ENCODE measurements at regions not wholly inside any gene's neighbourhood (a gene's known extent, or its start where the extent isn't known, plus 50 kb on each side); places are given as distances from the start of the nearest gene placed in this dataset.

DNA sequence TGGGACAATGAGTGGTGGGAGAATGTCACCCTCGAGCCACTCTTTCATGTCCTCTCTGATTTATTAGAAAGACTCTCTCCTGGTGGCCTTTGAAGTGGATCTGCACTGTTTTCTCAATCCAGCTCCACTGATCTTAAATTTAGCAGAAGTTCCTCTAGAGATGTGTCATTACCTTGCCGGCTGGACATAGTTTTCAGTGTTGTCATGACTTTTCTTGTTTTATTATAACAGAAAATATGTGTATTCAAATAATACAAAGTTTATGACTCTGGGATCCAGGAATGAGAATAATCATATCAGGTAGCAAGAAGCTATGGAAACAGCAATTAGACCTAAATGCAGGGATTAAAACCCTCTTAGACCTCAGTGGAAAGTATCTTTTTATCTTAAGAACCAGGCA, 247.5 kb upstream of the ELAC2 start:
- no peak overlapping the region for H3K4me3 ChIP-seq (replicated peaks in 1 of 3; ENCODE audit: insufficient read depth in 1 of 3, low read depth in 1 of 3, low read length in 3 of 3)
- CTCF ChIA-PET = interaction anchor here (0.8 kb wide), 1 partner anchor 14 kb away, joined by 3 read pairs; no protein-coding TSS in a partner anchor
- intact Hi-C loops (cut with micrococcal nuclease) (no loop called here), dilution Hi-C loops (cut with MboI; ENCODE audit: extremely low pct_ligation_motif_present, low sequenced_read_pairs) (no loop called here)
- FAIRE-seq = no peak
- H3K9me1 ChIP-seq (replicated peaks; ENCODE audit: control insufficient read depth, extremely low read depth, insufficient read depth, low read length) = no peaks in the 10 kb centered on the region
- H3K9me3 ChIP-seq (replicated peaks; ENCODE audit: control insufficient read depth, insufficient read depth, low read length) = peaks cover 2% of the 10 kb centered on the region
- no peaks in the 10 kb centered on the region for H4K20me1 ChIP-seq (replicated peaks; ENCODE audit: control insufficient read depth, extremely low read depth, insufficient read depth, low read length)
- no peak overlapping the region for H3K9ac ChIP-seq (replicated peaks; ENCODE audit: extremely low read depth, insufficient read depth, low read length)
- no peak overlapping the region for H3K27ac ChIP-seq (ENCODE audit: insufficient read depth, low read depth, low read length)
- POLR2A ChIA-PET = no interaction called here
- no peak for DNase-seq (ENCODE audit: low read depth, low spot score)
- no TSS peak for BruUV-seq (replicated peaks)
- H2AFZ ChIP-seq (ENCODE audit: low read depth, low read length) = no peak overlapping the region
- TF ChIP-seq EZH2 (IDR thresholded peaks at IDR 0.05; ENCODE audit: borderline replicate concordance, low read depth, low read length, severe bottlenecking) = no peak
- no peak for TF ChIP-seq FOS (IDR thresholded peaks at IDR 0.05; ENCODE audit: borderline replicate concordance, insufficient read depth, low read length)
- no peak for TF ChIP-seq POLR2A (IDR thresholded peaks at IDR 0.05; ENCODE audit: low read depth, low read length)
- TF ChIP-seq MYC (IDR thresholded peaks at IDR 0.05; ENCODE audit: low read depth, low read length) = no peak
- TF ChIP-seq POLR2AphosphoS5 (IDR thresholded peaks at IDR 0.05; ENCODE audit: insufficient read depth, low read depth, low read length) = no peak
- no peak for TF ChIP-seq GATA2 (IDR thresholded peaks at IDR 0.05; ENCODE audit: insufficient read depth, insufficient read length, low read depth, low read length)
- no peak for TF ChIP-seq JUN (IDR thresholded peaks at IDR 0.05; ENCODE audit: borderline replicate concordance, insufficient read depth, insufficient read length, low read depth)
- no peak overlapping the region for H3K4me2 ChIP-seq (ENCODE audit: insufficient read depth, low read length)
- H3K27me3 ChIP-seq (ENCODE audit: control insufficient read depth in 2 of 2, insufficient read depth in 2 of 2, low read length in 2 of 2) = no peaks in the 10 kb centered on the region
- no peaks in the 10 kb centered on the region for H3K36me3 ChIP-seq (ENCODE audit: control insufficient read depth in 2 of 2, extremely low read depth in 1 of 2, insufficient read depth in 2 of 2, low read length in 2 of 2)
- no peaks in the 10 kb centered on the region for H3K79me2 ChIP-seq (ENCODE audit: control insufficient read depth, insufficient read depth, low read length)
- no peaks in the 10 kb centered on the region for H3K4me1 ChIP-seq (ENCODE audit: control insufficient read depth, extremely low read depth, insufficient read depth, low read length)

DNA sequence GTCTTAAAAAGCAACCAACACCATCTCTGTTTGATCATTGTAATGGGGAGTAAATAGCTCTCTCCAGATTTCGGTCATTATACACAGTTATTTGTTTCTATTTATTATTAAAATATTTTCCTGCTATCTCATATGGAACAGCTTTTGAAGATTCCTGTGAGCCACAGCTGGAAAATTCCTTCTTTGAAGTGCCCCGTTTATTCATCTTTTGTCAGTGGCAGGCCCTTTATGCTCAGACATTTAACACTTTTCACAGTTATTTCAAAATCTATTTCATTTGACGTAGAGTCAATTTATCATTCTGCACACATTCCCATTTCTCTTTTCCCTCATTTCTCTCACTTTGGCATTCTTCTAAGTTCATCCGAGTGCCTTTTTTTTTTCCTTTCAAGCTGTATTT, 245.9 kb upstream of the ELAC2 start:
- no peaks in the 10 kb centered on the region for H3K36me3 ChIP-seq (ENCODE audit: control insufficient read depth in 2 of 2, extremely low read depth in 1 of 2, insufficient read depth in 2 of 2, low read length in 2 of 2)
- intact Hi-C loops (cut with micrococcal nuclease) = no loop called here
- H2AFZ ChIP-seq (ENCODE audit: low read depth, low read length) = no peak overlapping the region
- no TSS peak for BruUV-seq (replicated peaks)
- H3K9ac ChIP-seq (replicated peaks; ENCODE audit: extremely low read depth, insufficient read depth, low read length) = no peak overlapping the region
- FAIRE-seq = no peak
- dilution Hi-C loops (cut with MboI; ENCODE audit: extremely low pct_ligation_motif_present, low sequenced_read_pairs) = no loop called here
- H3K4me3 ChIP-seq (replicated peaks in 1 of 3; ENCODE audit: insufficient read depth in 1 of 3, low read depth in 1 of 3, low read length in 3 of 3) = no peak overlapping the region
- no peak overlapping the region for H3K27ac ChIP-seq (ENCODE audit: insufficient read depth, low read depth, low read length)
- ChIA-PET CTCF (interaction anchor here (0.5 kb wide), 1 partner anchor 446 kb away, joined by 3 read pairs; no protein-coding TSS in a partner anchor), POLR2A (no interaction called here)
- TF ChIP-seq MYC (IDR thresholded peaks at IDR 0.05; ENCODE audit: low read depth, low read length) = no peak
- no peak for TF ChIP-seq JUN (IDR thresholded peaks at IDR 0.05; ENCODE audit: borderline replicate concordance, insufficient read depth, insufficient read length, low read depth)
- no peak for TF ChIP-seq EZH2 (IDR thresholded peaks at IDR 0.05; ENCODE audit: borderline replicate concordance, low read depth, low read length, severe bottlenecking)
- TF ChIP-seq, protein P1, sequence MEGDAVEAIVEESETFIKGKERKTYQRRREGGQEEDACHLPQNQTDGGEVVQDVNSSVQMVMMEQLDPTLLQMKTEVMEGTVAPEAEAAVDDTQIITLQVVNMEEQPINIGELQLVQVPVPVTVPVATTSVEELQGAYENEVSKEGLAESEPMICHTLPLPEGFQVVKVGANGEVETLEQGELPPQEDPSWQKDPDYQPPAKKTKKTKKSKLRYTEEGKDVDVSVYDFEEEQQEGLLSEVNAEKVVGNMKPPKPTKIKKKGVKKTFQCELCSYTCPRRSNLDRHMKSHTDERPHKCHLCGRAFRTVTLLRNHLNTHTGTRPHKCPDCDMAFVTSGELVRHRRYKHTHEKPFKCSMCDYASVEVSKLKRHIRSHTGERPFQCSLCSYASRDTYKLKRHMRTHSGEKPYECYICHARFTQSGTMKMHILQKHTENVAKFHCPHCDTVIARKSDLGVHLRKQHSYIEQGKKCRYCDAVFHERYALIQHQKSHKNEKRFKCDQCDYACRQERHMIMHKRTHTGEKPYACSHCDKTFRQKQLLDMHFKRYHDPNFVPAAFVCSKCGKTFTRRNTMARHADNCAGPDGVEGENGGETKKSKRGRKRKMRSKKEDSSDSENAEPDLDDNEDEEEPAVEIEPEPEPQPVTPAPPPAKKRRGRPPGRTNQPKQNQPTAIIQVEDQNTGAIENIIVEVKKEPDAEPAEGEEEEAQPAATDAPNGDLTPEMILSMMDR (IDR thresholded peaks at IDR 0.05; ENCODE audit: extremely low read depth in 1 of 2, insufficient read depth in 1 of 2, low read depth in 1 of 2, low read length in 2 of 2) = no peak
- TF ChIP-seq, protein P2, sequence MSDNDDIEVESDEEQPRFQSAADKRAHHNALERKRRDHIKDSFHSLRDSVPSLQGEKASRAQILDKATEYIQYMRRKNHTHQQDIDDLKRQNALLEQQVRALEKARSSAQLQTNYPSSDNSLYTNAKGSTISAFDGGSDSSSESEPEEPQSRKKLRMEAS (IDR thresholded peaks at IDR 0.05; ENCODE audit: insufficient read depth, insufficient read length) = no peak
- no peak for TF ChIP-seq POLR2A (IDR thresholded peaks at IDR 0.05; ENCODE audit: low read depth, low read length)
- TF ChIP-seq POLR2AphosphoS5 (IDR thresholded peaks at IDR 0.05; ENCODE audit: insufficient read depth, low read depth, low read length) = no peak
- no peak for TF ChIP-seq GATA2 (IDR thresholded peaks at IDR 0.05; ENCODE audit: insufficient read depth, insufficient read length, low read depth, low read length)
- no peak for TF ChIP-seq FOS (IDR thresholded peaks at IDR 0.05; ENCODE audit: borderline replicate concordance, insufficient read depth, low read length)
- no peak for DNase-seq (ENCODE audit: low read depth, low spot score)
- no peaks in the 10 kb centered on the region for H3K9me3 ChIP-seq (replicated peaks; ENCODE audit: control insufficient read depth, insufficient read depth, low read length)
- no peak overlapping the region for H3K4me2 ChIP-seq (ENCODE audit: insufficient read depth, low read length)
- H3K79me2 ChIP-seq (ENCODE audit: control insufficient read depth, insufficient read depth, low read length) = no peaks in the 10 kb centered on the region
- no peaks in the 10 kb centered on the region for H3K9me1 ChIP-seq (replicated peaks; ENCODE audit: control insufficient read depth, extremely low read depth, insufficient read depth, low read length)
- no peaks in the 10 kb centered on the region for H4K20me1 ChIP-seq (replicated peaks; ENCODE audit: control insufficient read depth, extremely low read depth, insufficient read depth, low read length)
- H3K27me3 ChIP-seq (ENCODE audit: control insufficient read depth in 2 of 2, insufficient read depth in 2 of 2, low read length in 2 of 2) = no peaks in the 10 kb centered on the region
- H3K4me1 ChIP-seq (ENCODE audit: control insufficient read depth, extremely low read depth, insufficient read depth, low read length) = no peaks in the 10 kb centered on the region

Data from endothelial cell of umbilical vein (primary cell).